ENCODE measurements at regions not wholly inside any gene's neighbourhood (a gene's known extent, or its start where the extent isn't known, plus 50 kb on each side); places are given as distances from the start of the nearest gene placed in this dataset.

GRCh38 chr3:22617372-22617771 lies 585.8 kb upstream of the UBE2E2 start:
- TF ChIP-seq ARNTL (CRISPR knock-in tag; IDR thresholded peaks at IDR 0.05; ENCODE audit: borderline replicate concordance, low read depth), result no peak
- no peak for TF ChIP-seq ZNF70 (CRISPR knock-in tag; IDR thresholded peaks at IDR 0.05)
- TF ChIP-seq, protein P1, sequence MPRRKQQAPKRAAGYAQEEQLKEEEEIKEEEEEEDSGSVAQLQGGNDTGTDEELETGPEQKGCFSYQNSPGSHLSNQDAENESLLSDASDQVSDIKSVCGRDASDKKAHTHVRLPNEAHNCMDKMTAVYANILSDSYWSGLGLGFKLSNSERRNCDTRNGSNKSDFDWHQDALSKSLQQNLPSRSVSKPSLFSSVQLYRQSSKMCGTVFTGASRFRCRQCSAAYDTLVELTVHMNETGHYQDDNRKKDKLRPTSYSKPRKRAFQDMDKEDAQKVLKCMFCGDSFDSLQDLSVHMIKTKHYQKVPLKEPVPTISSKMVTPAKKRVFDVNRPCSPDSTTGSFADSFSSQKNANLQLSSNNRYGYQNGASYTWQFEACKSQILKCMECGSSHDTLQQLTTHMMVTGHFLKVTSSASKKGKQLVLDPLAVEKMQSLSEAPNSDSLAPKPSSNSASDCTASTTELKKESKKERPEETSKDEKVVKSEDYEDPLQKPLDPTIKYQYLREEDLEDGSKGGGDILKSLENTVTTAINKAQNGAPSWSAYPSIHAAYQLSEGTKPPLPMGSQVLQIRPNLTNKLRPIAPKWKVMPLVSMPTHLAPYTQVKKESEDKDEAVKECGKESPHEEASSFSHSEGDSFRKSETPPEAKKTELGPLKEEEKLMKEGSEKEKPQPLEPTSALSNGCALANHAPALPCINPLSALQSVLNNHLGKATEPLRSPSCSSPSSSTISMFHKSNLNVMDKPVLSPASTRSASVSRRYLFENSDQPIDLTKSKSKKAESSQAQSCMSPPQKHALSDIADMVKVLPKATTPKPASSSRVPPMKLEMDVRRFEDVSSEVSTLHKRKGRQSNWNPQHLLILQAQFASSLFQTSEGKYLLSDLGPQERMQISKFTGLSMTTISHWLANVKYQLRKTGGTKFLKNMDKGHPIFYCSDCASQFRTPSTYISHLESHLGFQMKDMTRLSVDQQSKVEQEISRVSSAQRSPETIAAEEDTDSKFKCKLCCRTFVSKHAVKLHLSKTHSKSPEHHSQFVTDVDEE (CRISPR knock-in tag; IDR thresholded peaks at IDR 0.05), result no peak
- TF ChIP-seq, protein P2, sequence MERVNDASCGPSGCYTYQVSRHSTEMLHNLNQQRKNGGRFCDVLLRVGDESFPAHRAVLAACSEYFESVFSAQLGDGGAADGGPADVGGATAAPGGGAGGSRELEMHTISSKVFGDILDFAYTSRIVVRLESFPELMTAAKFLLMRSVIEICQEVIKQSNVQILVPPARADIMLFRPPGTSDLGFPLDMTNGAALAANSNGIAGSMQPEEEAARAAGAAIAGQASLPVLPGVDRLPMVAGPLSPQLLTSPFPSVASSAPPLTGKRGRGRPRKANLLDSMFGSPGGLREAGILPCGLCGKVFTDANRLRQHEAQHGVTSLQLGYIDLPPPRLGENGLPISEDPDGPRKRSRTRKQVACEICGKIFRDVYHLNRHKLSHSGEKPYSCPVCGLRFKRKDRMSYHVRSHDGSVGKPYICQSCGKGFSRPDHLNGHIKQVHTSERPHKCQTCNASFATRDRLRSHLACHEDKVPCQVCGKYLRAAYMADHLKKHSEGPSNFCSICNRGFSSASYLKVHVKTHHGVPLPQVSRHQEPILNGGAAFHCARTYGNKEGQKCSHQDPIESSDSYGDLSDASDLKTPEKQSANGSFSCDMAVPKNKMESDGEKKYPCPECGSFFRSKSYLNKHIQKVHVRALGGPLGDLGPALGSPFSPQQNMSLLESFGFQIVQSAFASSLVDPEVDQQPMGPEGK (CRISPR knock-in tag; IDR thresholded peaks at IDR 0.05; ENCODE audit: borderline replicate concordance), result no peak
- no peak for TF ChIP-seq POU6F1 (CRISPR knock-in tag; IDR thresholded peaks at IDR 0.05; ENCODE audit: borderline replicate concordance, low read depth)
- TF ChIP-seq, protein P3, sequence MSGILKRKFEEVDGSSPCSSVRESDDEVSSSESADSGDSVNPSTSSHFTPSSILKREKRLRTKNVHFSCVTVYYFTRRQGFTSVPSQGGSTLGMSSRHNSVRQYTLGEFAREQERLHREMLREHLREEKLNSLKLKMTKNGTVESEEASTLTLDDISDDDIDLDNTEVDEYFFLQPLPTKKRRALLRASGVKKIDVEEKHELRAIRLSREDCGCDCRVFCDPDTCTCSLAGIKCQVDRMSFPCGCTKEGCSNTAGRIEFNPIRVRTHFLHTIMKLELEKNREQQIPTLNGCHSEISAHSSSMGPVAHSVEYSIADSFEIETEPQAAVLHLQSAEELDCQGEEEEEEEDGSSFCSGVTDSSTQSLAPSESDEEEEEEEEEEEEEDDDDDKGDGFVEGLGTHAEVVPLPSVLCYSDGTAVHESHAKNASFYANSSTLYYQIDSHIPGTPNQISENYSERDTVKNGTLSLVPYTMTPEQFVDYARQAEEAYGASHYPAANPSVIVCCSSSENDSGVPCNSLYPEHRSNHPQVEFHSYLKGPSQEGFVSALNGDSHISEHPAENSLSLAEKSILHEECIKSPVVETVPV (CRISPR knock-in tag; IDR thresholded peaks at IDR 0.05), result no peak
- TF ChIP-seq ZNF565 (CRISPR knock-in tag; conservative IDR thresholded peaks at IDR 0.05; ENCODE audit: low read depth), result no peak
- TF ChIP-seq BACH2 (CRISPR knock-in tag; IDR thresholded peaks at IDR 0.05; ENCODE audit: borderline replicate concordance), result no peak
- TF ChIP-seq ZFP30 (CRISPR knock-in tag; IDR thresholded peaks at IDR 0.05), result no peak

Data from SK-N-SH treated with all-trans-retinoic acid at 6 μM for 48 hours (cell line).